ENCODE measurements at regions not wholly inside any gene's neighbourhood (a gene's known extent, or its start where the extent isn't known, plus 50 kb on each side); places are given as distances from the start of the nearest gene placed in this dataset.

DNA sequence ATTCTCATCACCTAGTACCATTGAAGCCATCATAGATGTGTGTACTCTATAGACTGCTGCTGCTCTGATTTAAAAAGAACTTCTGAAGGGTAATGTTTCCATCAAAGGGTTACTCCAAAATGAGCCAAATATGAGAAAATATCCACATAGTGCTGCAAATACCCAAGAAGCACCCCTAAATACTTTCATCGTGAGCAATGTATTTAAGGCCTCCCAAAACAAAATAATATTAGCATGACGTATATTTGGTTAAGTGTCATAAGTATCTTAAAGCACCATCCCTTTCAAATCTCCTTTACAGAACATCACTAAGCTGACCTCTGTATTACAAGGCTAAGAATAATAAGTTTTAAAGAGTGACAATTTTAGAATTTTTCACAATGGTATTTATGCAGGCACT lies 421.8 kb downstream of the MTRR start:
- no peaks in the 10 kb centered on the region for H3K4me1 ChIP-seq (ENCODE audit: insufficient read depth, insufficient read length)
- no peak for DNase-seq (ENCODE audit: low read depth, low spot score)
- H3K4me3 ChIP-seq (ENCODE audit: insufficient read length, low read depth): no peak overlapping the region
- H3K9me3 ChIP-seq (ENCODE audit: insufficient read depth, low read length): no peaks in the 10 kb centered on the region
- no peak for TF ChIP-seq SUZ12 (IDR thresholded peaks at IDR 0.05; ENCODE audit: extremely low read depth, insufficient read depth, insufficient read length)
- TF ChIP-seq YY1 (IDR thresholded peaks at IDR 0.05; ENCODE audit: insufficient read depth, insufficient read length): no peak
- TF ChIP-seq ZNF274 (IDR thresholded peaks at IDR 0.05; ENCODE audit: low read depth, low read length): no peak
- no peak overlapping the region for H3K9ac ChIP-seq (ENCODE audit: insufficient read length, low read depth)
- no peaks in the 10 kb centered on the region for H3K27me3 ChIP-seq (ENCODE audit: insufficient read depth, insufficient read length)
- H3K36me3 ChIP-seq (ENCODE audit: insufficient read depth, insufficient read length, low read length): no peaks in the 10 kb centered on the region

DNA sequence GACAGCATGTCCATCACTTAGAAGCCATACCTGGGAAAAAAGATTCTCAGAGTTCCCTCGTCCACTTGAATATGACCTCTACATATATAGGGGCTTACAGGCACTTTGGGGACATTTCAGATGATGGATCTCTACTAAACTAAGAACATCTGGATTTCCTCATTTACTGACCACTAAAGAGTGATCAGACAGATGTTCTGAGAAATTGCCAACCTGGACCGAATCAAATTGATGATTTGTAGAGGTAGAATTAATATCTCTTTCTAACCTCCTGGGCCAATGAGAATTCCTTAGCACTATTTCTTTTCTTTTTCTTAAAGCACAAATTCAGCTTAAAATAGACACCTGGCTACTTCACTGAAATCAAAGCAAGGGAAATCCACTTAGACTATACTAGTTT lies 422.7 kb downstream of the MTRR start:
- TF ChIP-seq YY1 (IDR thresholded peaks at IDR 0.05; ENCODE audit: insufficient read depth, insufficient read length): no peak
- no peak for TF ChIP-seq SUZ12 (IDR thresholded peaks at IDR 0.05; ENCODE audit: extremely low read depth, insufficient read depth, insufficient read length)
- TF ChIP-seq ZNF274 (IDR thresholded peaks at IDR 0.05; ENCODE audit: low read depth, low read length): no peak
- no peak overlapping the region for H3K9ac ChIP-seq (ENCODE audit: insufficient read length, low read depth)
- H3K27me3 ChIP-seq (ENCODE audit: insufficient read depth, insufficient read length): no peaks in the 10 kb centered on the region
- H3K4me3 ChIP-seq (ENCODE audit: insufficient read length, low read depth): no peak overlapping the region
- no peaks in the 10 kb centered on the region for H3K9me3 ChIP-seq (ENCODE audit: insufficient read depth, low read length)
- DNase-seq (ENCODE audit: low read depth, low spot score): no peak
- H3K36me3 ChIP-seq (ENCODE audit: insufficient read depth, insufficient read length, low read length): no peaks in the 10 kb centered on the region
- no peaks in the 10 kb centered on the region for H3K4me1 ChIP-seq (ENCODE audit: insufficient read depth, insufficient read length)

DNA sequence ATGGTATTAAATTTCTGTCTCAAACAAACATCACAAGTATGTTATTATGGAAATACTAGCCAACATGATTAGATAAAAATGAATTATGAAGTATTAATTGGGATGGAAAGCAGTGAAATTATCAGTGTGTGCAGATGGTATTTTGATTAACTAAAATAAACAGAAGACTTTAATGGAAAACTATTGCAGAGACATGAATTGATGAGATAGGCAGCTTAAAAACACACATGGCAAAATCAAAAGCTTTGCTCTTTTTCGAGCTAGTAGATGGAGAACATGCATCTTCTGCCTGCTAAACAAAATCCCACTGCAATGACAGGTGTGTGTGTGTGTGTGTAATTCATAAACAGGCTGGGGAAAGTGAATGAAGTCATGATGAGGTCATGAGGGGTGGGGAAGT lies 426.2 kb downstream of the MTRR start:
- no peak overlapping the region for H3K9ac ChIP-seq (ENCODE audit: insufficient read length, low read depth)
- H3K4me3 ChIP-seq (ENCODE audit: insufficient read length, low read depth): no peak overlapping the region
- TF ChIP-seq ZNF274 (IDR thresholded peaks at IDR 0.05; ENCODE audit: low read depth, low read length) (no peak), SUZ12 (IDR thresholded peaks at IDR 0.05; ENCODE audit: extremely low read depth, insufficient read depth, insufficient read length) (no peak), YY1 (IDR thresholded peaks at IDR 0.05; ENCODE audit: insufficient read depth, insufficient read length) (no peak)
- H3K4me1 ChIP-seq (ENCODE audit: insufficient read depth, insufficient read length): no peaks in the 10 kb centered on the region
- no peaks in the 10 kb centered on the region for H3K36me3 ChIP-seq (ENCODE audit: insufficient read depth, insufficient read length, low read length)
- H3K27me3 ChIP-seq (ENCODE audit: insufficient read depth, insufficient read length): no peaks in the 10 kb centered on the region
- no peaks in the 10 kb centered on the region for H3K9me3 ChIP-seq (ENCODE audit: insufficient read depth, low read length)
- DNase-seq (ENCODE audit: low read depth, low spot score): no peak

DNA sequence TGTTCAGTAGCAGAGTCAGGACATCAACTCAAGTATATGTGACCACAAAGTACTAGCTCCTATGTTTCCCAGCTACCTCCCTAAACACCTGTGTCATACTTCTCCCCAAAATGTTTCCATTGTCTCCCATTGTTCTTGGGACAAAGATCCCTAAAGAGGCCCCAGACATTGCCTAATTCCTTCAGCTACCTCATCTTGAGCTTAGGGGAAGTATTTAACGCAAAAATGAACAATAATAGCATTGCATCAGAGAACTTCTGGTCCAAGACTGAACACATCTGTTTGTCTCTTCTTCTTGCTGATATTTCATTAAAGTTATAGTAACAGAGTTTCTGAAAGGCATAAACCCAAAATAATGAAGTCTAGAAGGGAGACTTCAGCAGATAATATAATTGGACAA lies 430.8 kb downstream of the MTRR start:
- no peaks in the 10 kb centered on the region for H3K27me3 ChIP-seq (ENCODE audit: insufficient read depth, insufficient read length)
- TF ChIP-seq ZNF274 (IDR thresholded peaks at IDR 0.05; ENCODE audit: low read depth, low read length) (no peak), YY1 (IDR thresholded peaks at IDR 0.05; ENCODE audit: insufficient read depth, insufficient read length) (no peak), SUZ12 (IDR thresholded peaks at IDR 0.05; ENCODE audit: extremely low read depth, insufficient read depth, insufficient read length) (no peak)
- no peak overlapping the region for H3K4me3 ChIP-seq (ENCODE audit: insufficient read length, low read depth)
- no peak for DNase-seq (ENCODE audit: low read depth, low spot score)
- H3K4me1 ChIP-seq (ENCODE audit: insufficient read depth, insufficient read length): no peaks in the 10 kb centered on the region
- no peaks in the 10 kb centered on the region for H3K9me3 ChIP-seq (ENCODE audit: insufficient read depth, low read length)
- no peaks in the 10 kb centered on the region for H3K36me3 ChIP-seq (ENCODE audit: insufficient read depth, insufficient read length, low read length)
- no peak overlapping the region for H3K9ac ChIP-seq (ENCODE audit: insufficient read length, low read depth)

DNA sequence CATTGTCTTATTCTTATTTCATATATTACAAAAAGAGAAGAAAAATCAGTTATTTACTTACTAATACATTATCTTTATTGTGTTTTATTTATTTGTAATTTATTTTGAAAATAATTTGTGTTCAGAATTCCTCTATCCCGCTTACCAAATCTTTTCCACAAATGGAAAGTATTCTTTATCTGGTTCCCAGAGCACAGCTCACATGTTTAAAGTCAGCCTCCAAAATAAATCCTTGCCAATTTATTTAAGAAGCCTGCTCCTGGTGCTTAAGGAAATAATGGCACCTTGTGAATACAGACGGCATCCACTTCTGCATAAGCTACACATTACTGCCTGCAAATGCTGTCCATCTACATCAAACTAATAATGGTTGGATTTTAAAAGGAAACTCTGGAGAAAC lies 435.4 kb downstream of the MTRR start:
- no peaks in the 10 kb centered on the region for H3K9me3 ChIP-seq (ENCODE audit: insufficient read depth, low read length)
- no peak overlapping the region for H3K4me3 ChIP-seq (ENCODE audit: insufficient read length, low read depth)
- no peaks in the 10 kb centered on the region for H3K4me1 ChIP-seq (ENCODE audit: insufficient read depth, insufficient read length)
- no peak for DNase-seq (ENCODE audit: low read depth, low spot score)
- H3K36me3 ChIP-seq (ENCODE audit: insufficient read depth, insufficient read length, low read length): no peaks in the 10 kb centered on the region
- no peaks in the 10 kb centered on the region for H3K27me3 ChIP-seq (ENCODE audit: insufficient read depth, insufficient read length)
- H3K9ac ChIP-seq (ENCODE audit: insufficient read length, low read depth): no peak overlapping the region
- TF ChIP-seq ZNF274 (IDR thresholded peaks at IDR 0.05; ENCODE audit: low read depth, low read length): no peak
- TF ChIP-seq SUZ12 (IDR thresholded peaks at IDR 0.05; ENCODE audit: extremely low read depth, insufficient read depth, insufficient read length): no peak
- no peak for TF ChIP-seq YY1 (IDR thresholded peaks at IDR 0.05; ENCODE audit: insufficient read depth, insufficient read length)

DNA sequence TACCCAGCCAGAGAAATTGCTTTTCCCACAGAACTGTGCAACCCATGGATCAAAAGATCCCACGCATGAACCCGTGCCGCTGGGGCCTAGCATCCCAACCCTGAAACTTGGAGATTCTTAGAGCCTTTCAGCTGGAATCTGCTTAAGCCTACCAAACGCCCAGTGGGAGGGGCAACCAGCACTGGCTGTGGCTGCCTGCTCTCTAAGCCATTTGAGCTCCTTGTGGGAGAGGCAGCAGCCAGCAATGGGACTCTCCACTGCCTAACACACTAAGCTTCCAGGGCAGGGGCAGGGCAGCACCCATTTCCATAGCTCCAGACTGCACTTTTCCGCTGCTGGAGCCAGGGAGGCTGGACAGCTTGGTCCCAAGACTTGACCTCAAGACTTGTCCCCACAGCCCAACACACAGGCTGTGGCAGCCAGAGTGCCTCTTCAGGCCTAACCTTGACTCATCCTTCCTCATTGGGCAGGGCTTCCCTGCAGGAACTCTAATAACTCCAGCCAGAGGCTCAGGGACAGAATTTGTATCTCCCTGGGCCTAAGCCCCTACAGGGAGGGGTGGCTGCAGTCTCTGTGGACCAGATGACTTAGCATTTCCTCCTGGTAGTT lies 437.4 kb downstream of the MTRR start:
- Histone ChIP-seq H3K4me3 (ENCODE audit: insufficient read length, low read depth) (no peak overlapping the region), H3K36me3 (ENCODE audit: insufficient read depth, insufficient read length, low read length) (no peaks in the 10 kb centered on the region), H3K27me3 (ENCODE audit: insufficient read depth, insufficient read length) (no peaks in the 10 kb centered on the region), H3K9me3 (ENCODE audit: insufficient read depth, low read length) (no peaks in the 10 kb centered on the region), H3K4me1 (ENCODE audit: insufficient read depth, insufficient read length) (no peaks in the 10 kb centered on the region), H3K9ac (ENCODE audit: insufficient read length, low read depth) (no peak overlapping the region)
- no peak for TF ChIP-seq ZNF274 (IDR thresholded peaks at IDR 0.05; ENCODE audit: low read depth, low read length)
- TF ChIP-seq YY1 (IDR thresholded peaks at IDR 0.05; ENCODE audit: insufficient read depth, insufficient read length): no peak
- TF ChIP-seq SUZ12 (IDR thresholded peaks at IDR 0.05; ENCODE audit: extremely low read depth, insufficient read depth, insufficient read length): no peak
- DNase-seq (ENCODE audit: low read depth, low spot score): no peak

DNA sequence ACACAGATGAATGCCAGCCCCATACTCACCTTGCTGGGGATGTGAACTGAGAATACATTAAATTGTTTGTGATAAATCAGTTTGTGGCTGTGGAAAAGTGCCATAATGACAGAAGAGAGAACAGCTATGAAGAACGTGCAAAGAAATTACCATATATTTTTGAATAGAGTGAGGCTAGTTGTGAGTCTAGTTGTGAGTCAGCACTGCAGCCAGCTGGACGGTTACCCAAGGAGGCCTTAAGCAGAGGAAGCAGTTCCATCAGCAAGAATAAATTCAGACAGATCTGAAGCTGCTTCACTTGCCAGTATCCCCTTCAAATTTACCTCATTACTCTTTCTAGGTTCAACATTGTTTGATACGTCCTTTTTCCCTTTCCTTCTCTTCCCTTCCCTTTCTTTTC lies 446.0 kb downstream of the MTRR start:
- TF ChIP-seq SUZ12 (IDR thresholded peaks at IDR 0.05; ENCODE audit: extremely low read depth, insufficient read depth, insufficient read length) (no peak), ZNF274 (IDR thresholded peaks at IDR 0.05; ENCODE audit: low read depth, low read length) (no peak), YY1 (IDR thresholded peaks at IDR 0.05; ENCODE audit: insufficient read depth, insufficient read length) (no peak)

More for the DNA sequence above, 446.0 kb downstream of the MTRR start:
- Histone ChIP-seq H3K4me3 (ENCODE audit: insufficient read length, low read depth) (no peak overlapping the region), H3K9ac (ENCODE audit: insufficient read length, low read depth) (no peak overlapping the region), H3K9me3 (ENCODE audit: insufficient read depth, low read length) (no peaks in the 10 kb centered on the region), H3K4me1 (ENCODE audit: insufficient read depth, insufficient read length) (no peaks in the 10 kb centered on the region), H3K27me3 (ENCODE audit: insufficient read depth, insufficient read length) (no peaks in the 10 kb centered on the region), H3K36me3 (ENCODE audit: insufficient read depth, insufficient read length, low read length) (no peaks in the 10 kb centered on the region)
- no peak for DNase-seq (ENCODE audit: low read depth, low spot score)
